Lung (tissue), 11 donors: ENCODE measurements at regions not wholly inside any gene's neighbourhood (a gene's known extent, or its start where the extent isn't known, plus 50 kb on each side); places are given as distances from the start of the nearest gene placed in this dataset.
A peak's percentile ranks its signal among the peaks of the same experiment; 100 is the strongest.

Experiments
- ATAC-seq: fragments of 200-7000 bp; cut with Tn5 transposase; one replicate; pipeline ENCODE4 v1.9.1; 2020; ENCODE audit warnings: moderate number of reproducible peaks; ENCODE audit not compliant: insufficient read depth, low FRiP score
- DNase-seq, 3 donors: peaks; one replicate each; pipeline ENCODE4 v3.0.0-alpha.2; 2013 to 2017
- H3K27ac ChIP-seq, 2 donors: one replicate each; pipeline ENCODE4 v1.5.1; 2013; ENCODE audit warnings: mild to moderate bottlenecking in 2 of 2, moderate library complexity in 2 of 2, control low read depth in 1 of 2, inconsistent platforms in 1 of 2, low read depth in 1 of 2, low read length in 1 of 2
- H3K27me3 ChIP-seq, 3 donors: one replicate each; pipeline ENCODE4 v1.5.1; 2013; ENCODE audit warnings: low read length in 2 of 3; ENCODE audit not compliant: control insufficient read depth in 3 of 3, insufficient read depth in 3 of 3
- H3K36me3 ChIP-seq, 4 donors: one replicate each; pipeline ENCODE4 v1.5.1; 2013; ENCODE audit warnings: low read length in 4 of 4, mild to moderate bottlenecking in 1 of 4, moderate library complexity in 1 of 4; ENCODE audit not compliant: control insufficient read depth in 4 of 4, insufficient read depth in 4 of 4
- H3K4me1 ChIP-seq, 5 donors: one replicate each; pipeline ENCODE4 v1.5.1; 2013; ENCODE audit warnings: low read length in 5 of 5, mild to moderate bottlenecking in 2 of 5, moderate library complexity in 1 of 5; ENCODE audit not compliant: control insufficient read depth in 5 of 5, insufficient read depth in 5 of 5
- H3K4me3 ChIP-seq: one replicate; pipeline ENCODE4 v1.5.1; 2013; ENCODE audit warnings: mild to moderate bottlenecking, control low read depth, moderate library complexity
- H3K9ac ChIP-seq, 2 donors: one replicate each; pipeline ENCODE4 v1.5.1; 2013; ENCODE audit warnings: low read length in 2 of 2, control low read depth in 1 of 2; ENCODE audit not compliant: insufficient read depth in 1 of 2
- H3K9me3 ChIP-seq, 4 donors: one replicate each; pipeline ENCODE4 v1.5.1; 2013; ENCODE audit warnings: low read length in 3 of 4, mild to moderate bottlenecking in 1 of 4, moderate library complexity in 1 of 4; ENCODE audit not compliant: control insufficient read depth in 4 of 4, insufficient read depth in 3 of 4
- CTCF ChIP-seq: IDR thresholded peaks from 2 replicates; pipeline ENCODE4 v1.5.1; 2012; ENCODE audit warnings: mild to moderate bottlenecking; ENCODE audit errors: control extremely low read depth, extremely low read depth
- WGBS, 2 donors: extraction: QIAGEN DNeasy Blood & Tissue Kit; methylation state at CpG; one replicate each; pipeline ENCODE4 v1.1.7; 2013; 5-methylcytosine and 5-hydroxymethylcytosine counted together
- donor health status: control.
- donor health status: control.
- donor health status: Bipolar disorder and iron deficiency.
- donor health status: healthy.
- donor health status: DM: yes; HTN: yes; CAD: no.

GRCh38 chr15:95679847-95680582 lies 650.5 kb upstream of the NR2F2 start:
- Histone ChIP-seq H3K27me3 (no peaks in the 10 kb centered on the region), H3K4me1 (peaks cover 0 to 4% (median 0%) of the 10 kb centered on the region in 5 donors), H3K9me3 (no peaks in the 10 kb centered on the region), H3K4me3 (no peak overlapping the region), H3K9ac (no peak overlapping the region), H3K27ac (no peak overlapping the region), H3K36me3 (no peaks in the 10 kb centered on the region)
- TF ChIP-seq CTCF, result no peak
- ATAC-seq (no peak), DNase-seq (no peak)
- 86 to 88% methylated on average over 6 of the region's 6 CpGs for WGBS, 2 donors

- DNase-seq (no peak), ATAC-seq (no peak)
- H3K27ac ChIP-seq, result no peak overlapping the region
- H3K36me3 ChIP-seq, result no peaks in the 10 kb centered on the region
- H3K4me3 ChIP-seq, result no peak overlapping the region
- WGBS, 2 donors, result 35 to 54% methylated on average over 2 of the region's 2 CpGs
- no peaks in the 10 kb centered on the region for H3K27me3 ChIP-seq
- H3K9me3 ChIP-seq, result no peaks in the 10 kb centered on the region
- no peak for TF ChIP-seq CTCF
- peaks cover 0 to 4% (median 0%) of the 10 kb centered on the region in 5 donors for H3K4me1 ChIP-seq
- H3K9ac ChIP-seq, result no peak overlapping the region
These were observed 649.8 kb upstream of the NR2F2 start for GRCh38 chr15:95680728-95681127.

GRCh38 chr15:95681836-95682544 lies 648.5 kb upstream of the NR2F2 start:
- no peaks in the 10 kb centered on the region for H3K36me3 ChIP-seq
- DNase-seq (peak in 1 of 3 donors; percentile 27), ATAC-seq (no peak)
- TF ChIP-seq CTCF, result no peak
- H3K27me3 ChIP-seq, result no peaks in the 10 kb centered on the region
- H3K27ac ChIP-seq, result no peak overlapping the region
- H3K9ac ChIP-seq, result peak overlapping the region in 1 of 2 donors; percentile 23
- peaks cover 0 to 4% (median 0%) of the 10 kb centered on the region in 5 donors for H3K4me1 ChIP-seq
- 52 to 75% methylated on average over 5 of the region's 5 CpGs for WGBS, 2 donors
- no peaks in the 10 kb centered on the region for H3K9me3 ChIP-seq
- no peak overlapping the region for H3K4me3 ChIP-seq
